ENCODE measurements at regions not wholly inside any gene's neighbourhood (a gene's known extent, or its start where the extent isn't known, plus 50 kb on each side); places are given as distances from the start of the nearest gene placed in this dataset.

- POLR2A ChIA-PET: no interaction called here
Measured at GRCh38 chr10:63886281-63887022, 365.3 kb downstream of the REEP3 start.

GRCh38 chr10:63887023-63887589, 365.9 kb downstream of the REEP3 start:
- CTCF ChIA-PET: interaction anchor here (1.8 to 2.2 kb wide), 2 partner anchors 15 to 21 kb away, joined by 9 to 10 read pairs; no protein-coding TSS in a partner anchor

More at GRCh38 chr10:63886281-63887022, 365.3 kb downstream of the REEP3 start:
- H3K27ac ChIP-seq (ENCODE audit: extremely low read depth, low read depth, low read length): no peak overlapping the region
- no peak overlapping the region for H3K4me3 ChIP-seq (ENCODE audit: low read depth, low read length)
- TF ChIP-seq ZNF664 (tag by site-specific recombination; IDR thresholded peaks at IDR 0.05): no peak
- no peak for TF ChIP-seq PRDM6 (tag by site-specific recombination; IDR thresholded peaks at IDR 0.05)
- TF ChIP-seq SALL2 (tag by site-specific recombination; IDR thresholded peaks at IDR 0.05; ENCODE audit: borderline replicate concordance): no peak
- TF ChIP-seq MYNN (tag by site-specific recombination; IDR thresholded peaks at IDR 0.05; ENCODE audit: borderline replicate concordance): no peak
- no peak for TF ChIP-seq SETDB1 (IDR thresholded peaks at IDR 0.05; ENCODE audit: insufficient read length, low read length)
- TF ChIP-seq ZNF548 (tag by site-specific recombination; IDR thresholded peaks at IDR 0.05): no peak
- no peak for TF ChIP-seq ZNF138 (tag by site-specific recombination; IDR thresholded peaks at IDR 0.05; ENCODE audit: borderline replicate concordance)
- CTCF ChIA-PET: interaction anchor here (1.8 to 2.2 kb wide), 2 partner anchors 14 to 20 kb away, joined by 9 to 10 read pairs; no protein-coding TSS in a partner anchor
- no peaks in the 10 kb centered on the region for H3K9me3 ChIP-seq (ENCODE audit: control insufficient read depth, insufficient read depth, low read depth, low read length)
- no peaks in the 10 kb centered on the region for H3K4me1 ChIP-seq (ENCODE audit: control insufficient read depth, insufficient read depth, low read length)
- no peaks in the 10 kb centered on the region for H3K36me3 ChIP-seq (ENCODE audit: control insufficient read depth in 2 of 2, insufficient read depth in 1 of 2, low read length in 2 of 2)

GRCh38 chr10:63887600-63888370, 366.6 kb downstream of the REEP3 start:
- Histone ChIP-seq H3K27ac (ENCODE audit: extremely low read depth, low read depth, low read length) (no peak overlapping the region), H3K36me3 (ENCODE audit: control insufficient read depth in 2 of 2, insufficient read depth in 1 of 2, low read length in 2 of 2) (no peaks in the 10 kb centered on the region), H3K4me1 (ENCODE audit: control insufficient read depth, insufficient read depth, low read length) (no peaks in the 10 kb centered on the region), H3K4me3 (ENCODE audit: low read depth, low read length) (no peak overlapping the region), H3K9me3 (ENCODE audit: control insufficient read depth, insufficient read depth, low read depth, low read length) (no peaks in the 10 kb centered on the region)
- CTCF ChIA-PET: interaction anchor here (1.6 to 1.8 kb wide), 2 partner anchors 21 kb away, joined by 5 to 10 read pairs; no protein-coding TSS in a partner anchor
- POLR2A ChIA-PET: no interaction called here
- TF ChIP-seq ZSCAN23 (tag by site-specific recombination; IDR thresholded peaks at IDR 0.05) (no peak), ZNF473 (tag by site-specific recombination; IDR thresholded peaks at IDR 0.05) (no peak), ZFP41 (tag by site-specific recombination; IDR thresholded peaks at IDR 0.05; ENCODE audit: borderline replicate concordance) (no peak), ZNF660 (tag by site-specific recombination; IDR thresholded peaks at IDR 0.05) (no peak), GLI4 (tag by site-specific recombination; IDR thresholded peaks at IDR 0.05) (no peak), ZNF549 (tag by site-specific recombination; IDR thresholded peaks at IDR 0.05) (no peak), PRDM6 (tag by site-specific recombination; IDR thresholded peaks at IDR 0.05) (no peak), SP3 (tag by site-specific recombination; IDR thresholded peaks at IDR 0.05) (no peak)
- TF ChIP-seq, protein P1, sequence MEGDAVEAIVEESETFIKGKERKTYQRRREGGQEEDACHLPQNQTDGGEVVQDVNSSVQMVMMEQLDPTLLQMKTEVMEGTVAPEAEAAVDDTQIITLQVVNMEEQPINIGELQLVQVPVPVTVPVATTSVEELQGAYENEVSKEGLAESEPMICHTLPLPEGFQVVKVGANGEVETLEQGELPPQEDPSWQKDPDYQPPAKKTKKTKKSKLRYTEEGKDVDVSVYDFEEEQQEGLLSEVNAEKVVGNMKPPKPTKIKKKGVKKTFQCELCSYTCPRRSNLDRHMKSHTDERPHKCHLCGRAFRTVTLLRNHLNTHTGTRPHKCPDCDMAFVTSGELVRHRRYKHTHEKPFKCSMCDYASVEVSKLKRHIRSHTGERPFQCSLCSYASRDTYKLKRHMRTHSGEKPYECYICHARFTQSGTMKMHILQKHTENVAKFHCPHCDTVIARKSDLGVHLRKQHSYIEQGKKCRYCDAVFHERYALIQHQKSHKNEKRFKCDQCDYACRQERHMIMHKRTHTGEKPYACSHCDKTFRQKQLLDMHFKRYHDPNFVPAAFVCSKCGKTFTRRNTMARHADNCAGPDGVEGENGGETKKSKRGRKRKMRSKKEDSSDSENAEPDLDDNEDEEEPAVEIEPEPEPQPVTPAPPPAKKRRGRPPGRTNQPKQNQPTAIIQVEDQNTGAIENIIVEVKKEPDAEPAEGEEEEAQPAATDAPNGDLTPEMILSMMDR (tag by site-specific recombination; IDR thresholded peaks at IDR 0.05): no peak
- TF ChIP-seq, protein P2, sequence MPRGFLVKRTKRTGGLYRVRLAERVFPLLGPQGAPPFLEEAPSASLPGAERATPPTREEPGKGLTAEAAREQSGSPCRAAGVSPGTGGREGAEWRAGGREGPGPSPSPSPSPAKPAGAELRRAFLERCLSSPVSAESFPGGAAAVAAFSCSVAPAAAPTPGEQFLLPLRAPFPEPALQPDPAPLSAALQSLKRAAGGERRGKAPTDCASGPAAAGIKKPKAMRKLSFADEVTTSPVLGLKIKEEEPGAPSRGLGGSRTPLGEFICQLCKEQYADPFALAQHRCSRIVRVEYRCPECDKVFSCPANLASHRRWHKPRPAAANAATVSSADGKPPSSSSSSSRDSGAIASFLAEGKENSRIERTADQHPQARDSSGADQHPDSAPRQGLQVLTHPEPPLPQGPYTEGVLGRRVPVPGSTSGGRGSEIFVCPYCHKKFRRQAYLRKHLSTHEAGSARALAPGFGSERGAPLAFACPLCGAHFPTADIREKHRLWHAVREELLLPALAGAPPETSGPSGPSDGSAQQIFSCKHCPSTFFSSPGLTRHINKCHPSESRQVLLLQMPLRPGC (tag by site-specific recombination; IDR thresholded peaks at IDR 0.05): no peak
- TF ChIP-seq, protein P3, sequence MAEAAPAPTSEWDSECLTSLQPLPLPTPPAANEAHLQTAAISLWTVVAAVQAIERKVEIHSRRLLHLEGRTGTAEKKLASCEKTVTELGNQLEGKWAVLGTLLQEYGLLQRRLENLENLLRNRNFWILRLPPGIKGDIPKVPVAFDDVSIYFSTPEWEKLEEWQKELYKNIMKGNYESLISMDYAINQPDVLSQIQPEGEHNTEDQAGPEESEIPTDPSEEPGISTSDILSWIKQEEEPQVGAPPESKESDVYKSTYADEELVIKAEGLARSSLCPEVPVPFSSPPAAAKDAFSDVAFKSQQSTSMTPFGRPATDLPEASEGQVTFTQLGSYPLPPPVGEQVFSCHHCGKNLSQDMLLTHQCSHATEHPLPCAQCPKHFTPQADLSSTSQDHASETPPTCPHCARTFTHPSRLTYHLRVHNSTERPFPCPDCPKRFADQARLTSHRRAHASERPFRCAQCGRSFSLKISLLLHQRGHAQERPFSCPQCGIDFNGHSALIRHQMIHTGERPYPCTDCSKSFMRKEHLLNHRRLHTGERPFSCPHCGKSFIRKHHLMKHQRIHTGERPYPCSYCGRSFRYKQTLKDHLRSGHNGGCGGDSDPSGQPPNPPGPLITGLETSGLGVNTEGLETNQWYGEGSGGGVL (tag by site-specific recombination; IDR thresholded peaks at IDR 0.05): no peak

More at GRCh38 chr10:63887023-63887589, 365.9 kb downstream of the REEP3 start:
- no peak for TF ChIP-seq RBAK (tag by site-specific recombination; IDR thresholded peaks at IDR 0.05)
- TF ChIP-seq ZIC2 (tag by site-specific recombination; IDR thresholded peaks at IDR 0.05): peak; percentile 42; the same call in 1 of the 2 replicates
- Histone ChIP-seq H3K9me3 (ENCODE audit: control insufficient read depth, insufficient read depth, low read depth, low read length) (no peaks in the 10 kb centered on the region), H3K4me3 (ENCODE audit: low read depth, low read length) (no peak overlapping the region), H3K36me3 (ENCODE audit: control insufficient read depth in 2 of 2, insufficient read depth in 1 of 2, low read length in 2 of 2) (no peaks in the 10 kb centered on the region), H3K4me1 (ENCODE audit: control insufficient read depth, insufficient read depth, low read length) (no peaks in the 10 kb centered on the region), H3K27ac (ENCODE audit: extremely low read depth, low read depth, low read length) (no peak overlapping the region)
- POLR2A ChIA-PET: no interaction called here
